H9 (cell line): ENCODE measurements at regions not wholly inside any gene's neighbourhood (a gene's known extent, or its start where the extent isn't known, plus 50 kb on each side); places are given as distances from the start of the nearest gene placed in this dataset.
A peak's percentile ranks its signal among the peaks of the same experiment; 100 is the strongest.

ENCODE experiments used
- DNase-seq: peaks from one replicate; pipeline ENCODE4 v3.0.0-alpha.2; 2017
- H2AFZ ChIP-seq: one replicate; pipeline ENCODE4 v1.6.1; 2013; ENCODE audit warnings: mild to moderate bottlenecking, low read length, control low read depth, moderate library complexity
- H2AK5ac ChIP-seq: 2 replicates; pipeline ENCODE4 v1.6.1; 2013; ENCODE audit warnings: low read length, control low read depth, mixed read lengths; ENCODE audit not compliant: insufficient read length
- H2BK120ac ChIP-seq: one replicate; pipeline ENCODE4 v1.6.1; 2013; ENCODE audit warnings: low read depth, mild to moderate bottlenecking, low read length, control low read depth, inconsistent platforms; ENCODE audit not compliant: poor library complexity, severe bottlenecking
- H2BK12ac ChIP-seq: 2 replicates; pipeline ENCODE4 v1.6.1; 2013; ENCODE audit warnings: low read length, control low read depth, mixed read lengths, low read depth; ENCODE audit not compliant: insufficient read length
- H2BK15ac ChIP-seq: 2 replicates; pipeline ENCODE4 v1.6.1; 2013; ENCODE audit warnings: low read depth, low read length, control low read depth
- H2BK20ac ChIP-seq: one replicate; pipeline ENCODE4 v1.6.1; 2013; ENCODE audit warnings: low read depth, mild to moderate bottlenecking, low read length, control low read depth, inconsistent platforms; ENCODE audit not compliant: poor library complexity, severe bottlenecking
- H2BK5ac ChIP-seq: 2 replicates; pipeline ENCODE4 v1.6.1; 2013; ENCODE audit warnings: low read length, control low read depth, mixed read lengths; ENCODE audit not compliant: insufficient read length
- H3K14ac ChIP-seq: 2 replicates; pipeline ENCODE4 v1.6.1; 2013; ENCODE audit warnings: low read length, control low read depth; ENCODE audit not compliant: insufficient read depth
- H3K18ac ChIP-seq: 2 replicates; pipeline ENCODE4 v1.6.1; 2013; ENCODE audit warnings: low read depth, mild to moderate bottlenecking, mixed read lengths, low read length, control low read depth; ENCODE audit not compliant: insufficient read length
- H3K23ac ChIP-seq: 2 replicates; pipeline ENCODE4 v1.6.1; 2013; ENCODE audit warnings: low read length, control low read depth, mixed read lengths, low read depth; ENCODE audit not compliant: insufficient read length
- H3K23me2 ChIP-seq: 2 replicates; pipeline ENCODE4 v1.6.1; 2013; ENCODE audit warnings: low read depth, mild to moderate bottlenecking, mixed read lengths, low read length, control low read depth; ENCODE audit not compliant: insufficient read length, poor library complexity, severe bottlenecking
- H3K27ac ChIP-seq: 2 replicates; pipeline ENCODE4 v1.5.1; 2013; ENCODE audit warnings: low read length, control low read depth, mixed read lengths, low read depth; ENCODE audit not compliant: insufficient read length
- H3K27me3 ChIP-seq: 2 replicates; pipeline ENCODE4 v1.6.1; 2013; ENCODE audit warnings: low read length, control low read depth, inconsistent platforms; ENCODE audit not compliant: insufficient read depth
- H3K4ac ChIP-seq: 2 replicates; pipeline ENCODE4 v1.6.1; 2013; ENCODE audit warnings: low read depth, mild to moderate bottlenecking, control low read depth, inconsistent platforms, low read length, moderate library complexity
- H3K4me1 ChIP-seq: 2 replicates; pipeline ENCODE4 v1.6.1; 2013; ENCODE audit warnings: low read length, control low read depth, inconsistent platforms; ENCODE audit not compliant: insufficient read depth
- H3K4me2 ChIP-seq: 2 replicates; pipeline ENCODE4 v1.6.1; 2013; ENCODE audit warnings: low read length, control low read depth, mixed read lengths; ENCODE audit not compliant: insufficient read length, insufficient read depth
- H3K56ac ChIP-seq: 2 replicates; pipeline ENCODE4 v1.6.1; 2013; ENCODE audit warnings: low read depth, mild to moderate bottlenecking, mixed read lengths, low read length, control low read depth; ENCODE audit not compliant: insufficient read length
- H3K79me1 ChIP-seq: 2 replicates; pipeline ENCODE4 v1.6.1; 2013; ENCODE audit warnings: low read depth, mild to moderate bottlenecking, moderate library complexity, low read length, control low read depth, inconsistent platforms; ENCODE audit not compliant: insufficient read depth, poor library complexity, severe bottlenecking
- H3K79me2 ChIP-seq: 2 replicates; pipeline ENCODE4 v1.6.1; 2013; ENCODE audit warnings: low read length, control low read depth, inconsistent platforms; ENCODE audit not compliant: insufficient read depth
- H3K9ac ChIP-seq: 2 replicates; pipeline ENCODE4 v1.6.1; 2013; ENCODE audit warnings: low read length, control low read depth, mixed read lengths; ENCODE audit not compliant: insufficient read length; ENCODE audit errors: extremely low read depth
- H3K9me3 ChIP-seq: one replicate; pipeline ENCODE4 v1.6.1; 2013; ENCODE audit warnings: low read depth, low read length, inconsistent platforms; ENCODE audit not compliant: control insufficient read depth
- H3T11ph ChIP-seq: one replicate; pipeline ENCODE4 v1.6.1; 2013; ENCODE audit warnings: mild to moderate bottlenecking, low read length, control low read depth, inconsistent platforms
- H4K20me1 ChIP-seq: one replicate; pipeline ENCODE4 v1.6.1; 2013; ENCODE audit not compliant: control insufficient read depth, insufficient read length, insufficient read depth
- H4K5ac ChIP-seq: 2 replicates; pipeline ENCODE4 v1.6.1; 2013; ENCODE audit warnings: low read depth, mild to moderate bottlenecking, mixed read lengths, low read length, control low read depth; ENCODE audit not compliant: insufficient read length
- H4K8ac ChIP-seq: replicated peaks from 2 replicates; pipeline ENCODE4 v1.6.1; 2013; ENCODE audit warnings: low read length, control low read depth, mixed read lengths, low read depth; ENCODE audit not compliant: insufficient read length
- H4K91ac ChIP-seq: 2 replicates; pipeline ENCODE4 v1.6.1; 2013; ENCODE audit warnings: low read depth, mild to moderate bottlenecking, moderate library complexity, mixed read lengths, low read length, control low read depth; ENCODE audit not compliant: insufficient read length
- H3K27ac Mint-ChIP-seq, 3 experiments: 2 replicates in 2 of 3; 3 replicates in 1 of 3; pipeline ENCODE4 v1.8.0; 2020 to 2021; ENCODE audit warnings: mixed read lengths in 3 of 3, mild to moderate bottlenecking in 1 of 3, moderate library complexity in 1 of 3
- H3K27me3 Mint-ChIP-seq: 2 replicates; pipeline ENCODE4 v1.8.0; 2021; ENCODE audit warnings: low read depth, mild to moderate bottlenecking, moderate library complexity, mixed read lengths
- H3K36me3 Mint-ChIP-seq, 3 experiments: 2 replicates in 2 of 3; 3 replicates in 1 of 3; pipeline ENCODE4 v1.8.0; 2020 to 2021; ENCODE audit warnings: low read depth in 3 of 3, mixed read lengths in 3 of 3; ENCODE audit not compliant: insufficient read depth in 1 of 3
- H3K4me1 Mint-ChIP-seq, 2 experiments: 2 replicates each; pipeline ENCODE4 v1.8.0; 2020; ENCODE audit warnings: mixed read lengths in 2 of 2
- H3K4me3 Mint-ChIP-seq, 2 experiments: 2 replicates in 1 of 2; 3 replicates in 1 of 2; pipeline ENCODE4 v1.8.0; 2020 to 2021; ENCODE audit warnings: mild to moderate bottlenecking in 2 of 2, mixed read lengths in 2 of 2, moderate library complexity in 1 of 2
- H3K9me3 Mint-ChIP-seq, 2 experiments: 2 replicates in 1 of 2; 3 replicates in 1 of 2; pipeline ENCODE4 v1.8.0; 2020; ENCODE audit warnings: mild to moderate bottlenecking in 2 of 2, mixed read lengths in 2 of 2, moderate library complexity in 1 of 2
- CTCF ChIP-seq: fragments of 200-600 bp; sonication (generic); conservative IDR thresholded peaks from 3 replicates; pipeline ENCODE4 v1.8.0; 2021; ENCODE audit warnings: antibody characterized with exemption, mild to moderate bottlenecking
- WGBS: extraction: QIAGEN DNeasy Blood & Tissue Kit; methylation state at CpG from one replicate; pipeline ENCODE4 v1.1.7; 2013; ENCODE audit warnings: missing lambda C conversion rate, low lambda C conversion rate, mixed read lengths; ENCODE audit not compliant: insufficient read length; ENCODE audit errors: extremely low coverage; 5-methylcytosine and 5-hydroxymethylcytosine counted together

GRCh38 chr3:148408667-148409066 is 289.0 kb upstream of the AGTR1 start:
- no peak overlapping the region for H2AK5ac ChIP-seq
- Mint-ChIP-seq H3K27me3 (no peaks in the 10 kb centered on the region), H3K4me1 (peaks cover 10 to 23% of the 10 kb centered on the region in 2 experiments), H3K4me3 (no peak overlapping the region), H3K36me3 (peaks cover 18 to 28% (median 24%) of the 10 kb centered on the region in 3 experiments), H3K27ac (0 out of 7 replicates have a peak overlapping the region, but pooled peaks of 1 of the 3 experiments have one; percentile 32), H3K9me3 (peaks cover 27 to 30% of the 10 kb centered on the region in 2 experiments)
- H3K79me2 ChIP-seq: no peaks in the 10 kb centered on the region
- no peak overlapping the region for H2BK20ac ChIP-seq
- no peak overlapping the region for H3K9ac ChIP-seq
- H3T11ph ChIP-seq: no peak overlapping the region
- H3K79me1 ChIP-seq: no peaks in the 10 kb centered on the region
- H4K5ac ChIP-seq: no peak overlapping the region
- H3K4me1 ChIP-seq: no peaks in the 10 kb centered on the region
- H3K9me3 ChIP-seq: peaks cover 6% of the 10 kb centered on the region
- H2BK15ac ChIP-seq: no peak overlapping the region
- H4K91ac ChIP-seq: no peak overlapping the region
- H2AFZ ChIP-seq: no peak overlapping the region
- DNase-seq: no peak
- H3K23ac ChIP-seq: no peak overlapping the region
- no peak overlapping the region for H3K4me2 ChIP-seq
- H3K14ac ChIP-seq: no peak overlapping the region
- no peak overlapping the region for H2BK120ac ChIP-seq
- no CpG with 5 or more reads among the region's 3 CpGs for WGBS
- no peak overlapping the region for H2BK12ac ChIP-seq
- H4K8ac ChIP-seq: no peak overlapping the region
- H2BK5ac ChIP-seq: no peak overlapping the region
- H4K20me1 ChIP-seq: no peaks in the 10 kb centered on the region
- H3K56ac ChIP-seq: no peak overlapping the region
- no peak overlapping the region for H3K27ac ChIP-seq
- no peak overlapping the region for H3K4ac ChIP-seq
- H3K18ac ChIP-seq: no peak overlapping the region
- TF ChIP-seq CTCF: peak; percentile 52; the same call in 2 of the 3 replicates
- H3K27me3 ChIP-seq: no peaks in the 10 kb centered on the region
- no peaks in the 10 kb centered on the region for H3K23me2 ChIP-seq
